Retinal pigment epithelial cell (primary cell): ENCODE measurements at regions not wholly inside any gene's neighbourhood (a gene's known extent, or its start where the extent isn't known, plus 50 kb on each side); places are given as distances from the start of the nearest gene placed in this dataset.

Experiments used
- DNase-seq: peaks from one replicate; pipeline ENCODE4 v3.0.0-alpha.2; 2010; ENCODE audit warnings: low read depth
- H3K4me3 ChIP-seq: 2 replicates; pipeline ENCODE4 v1.5.1; 2011; ENCODE audit warnings: mild to moderate bottlenecking, low read length, control low read depth, moderate library complexity
- TF ChIP-seq, protein P1 (sequence below): conservative IDR thresholded peaks from 2 replicates; pipeline ENCODE4 v1.5.1; 2011; ENCODE audit warnings: low read depth, low read length, control low read depth, inconsistent platforms

DNA sequence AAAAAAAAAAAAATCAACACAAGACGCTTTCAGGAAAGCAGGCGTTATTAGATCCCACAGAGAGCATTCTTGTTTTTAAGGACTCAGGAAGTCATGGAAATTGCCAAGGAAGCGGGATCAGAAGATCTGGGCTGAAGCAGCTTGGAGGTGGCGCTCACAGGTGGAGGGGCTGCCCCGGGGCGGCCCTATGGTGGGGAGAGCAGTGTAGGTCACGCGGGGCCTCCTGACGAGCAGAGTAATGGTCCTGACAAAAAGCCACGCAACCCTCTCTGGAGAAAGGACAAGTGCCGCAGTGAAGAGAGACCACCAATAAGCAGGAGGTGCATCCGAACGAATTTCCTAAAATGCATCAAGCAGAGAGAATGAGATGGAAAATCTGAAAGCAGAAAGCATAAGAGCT lies 407.0 kb downstream of the BRD1 start:
- H3K4me3 ChIP-seq = no peak overlapping the region
- no peak for DNase-seq
- TF ChIP-seq, protein P1, sequence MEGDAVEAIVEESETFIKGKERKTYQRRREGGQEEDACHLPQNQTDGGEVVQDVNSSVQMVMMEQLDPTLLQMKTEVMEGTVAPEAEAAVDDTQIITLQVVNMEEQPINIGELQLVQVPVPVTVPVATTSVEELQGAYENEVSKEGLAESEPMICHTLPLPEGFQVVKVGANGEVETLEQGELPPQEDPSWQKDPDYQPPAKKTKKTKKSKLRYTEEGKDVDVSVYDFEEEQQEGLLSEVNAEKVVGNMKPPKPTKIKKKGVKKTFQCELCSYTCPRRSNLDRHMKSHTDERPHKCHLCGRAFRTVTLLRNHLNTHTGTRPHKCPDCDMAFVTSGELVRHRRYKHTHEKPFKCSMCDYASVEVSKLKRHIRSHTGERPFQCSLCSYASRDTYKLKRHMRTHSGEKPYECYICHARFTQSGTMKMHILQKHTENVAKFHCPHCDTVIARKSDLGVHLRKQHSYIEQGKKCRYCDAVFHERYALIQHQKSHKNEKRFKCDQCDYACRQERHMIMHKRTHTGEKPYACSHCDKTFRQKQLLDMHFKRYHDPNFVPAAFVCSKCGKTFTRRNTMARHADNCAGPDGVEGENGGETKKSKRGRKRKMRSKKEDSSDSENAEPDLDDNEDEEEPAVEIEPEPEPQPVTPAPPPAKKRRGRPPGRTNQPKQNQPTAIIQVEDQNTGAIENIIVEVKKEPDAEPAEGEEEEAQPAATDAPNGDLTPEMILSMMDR = no peak

DNA sequence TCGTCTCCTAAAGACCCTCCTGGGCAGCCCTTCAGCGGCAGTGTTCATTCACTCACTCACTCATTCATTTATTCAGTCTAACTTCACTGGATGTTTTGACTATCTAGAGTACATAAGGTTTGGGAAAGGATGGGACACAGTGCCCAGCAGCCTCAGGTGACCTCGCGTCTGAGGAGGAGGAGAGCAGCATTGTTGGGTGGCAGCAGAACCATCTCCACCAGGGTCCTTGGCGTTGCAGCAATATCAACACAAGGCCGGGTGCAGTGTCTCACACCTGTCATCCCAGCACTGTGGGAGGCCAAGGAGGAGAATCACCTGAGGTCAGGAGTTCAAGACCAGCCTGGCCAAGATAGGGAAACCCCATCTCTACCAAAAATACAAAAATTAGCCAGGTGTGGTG lies 408.0 kb downstream of the BRD1 start:
- DNase-seq = no peak
- TF ChIP-seq, protein P1 = no peak

DNA sequence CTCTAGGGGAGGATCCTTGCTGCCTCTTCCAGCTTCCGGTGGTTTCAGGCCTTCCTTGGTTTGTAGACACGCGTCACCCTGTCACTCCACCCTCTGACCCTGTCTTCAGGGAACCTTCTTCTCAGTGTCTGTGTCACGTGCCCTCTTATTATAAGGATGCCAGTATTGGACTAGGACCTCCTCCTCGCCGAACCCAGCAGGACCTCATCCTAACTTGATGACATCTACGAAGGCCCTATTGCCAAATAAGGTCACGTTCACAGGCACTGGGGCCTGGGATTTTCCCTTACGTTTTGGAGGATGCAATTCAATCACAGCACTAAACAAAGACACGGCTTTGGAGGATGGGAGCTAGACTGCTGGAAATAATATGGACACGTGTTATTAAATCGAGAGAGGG lies 408.7 kb downstream of the BRD1 start:
- TF ChIP-seq, protein P1 = no peak
- DNase-seq = no peak

More for the DNA sequence above, 408.0 kb downstream of the BRD1 start:
- no peak overlapping the region for H3K4me3 ChIP-seq

DNA sequence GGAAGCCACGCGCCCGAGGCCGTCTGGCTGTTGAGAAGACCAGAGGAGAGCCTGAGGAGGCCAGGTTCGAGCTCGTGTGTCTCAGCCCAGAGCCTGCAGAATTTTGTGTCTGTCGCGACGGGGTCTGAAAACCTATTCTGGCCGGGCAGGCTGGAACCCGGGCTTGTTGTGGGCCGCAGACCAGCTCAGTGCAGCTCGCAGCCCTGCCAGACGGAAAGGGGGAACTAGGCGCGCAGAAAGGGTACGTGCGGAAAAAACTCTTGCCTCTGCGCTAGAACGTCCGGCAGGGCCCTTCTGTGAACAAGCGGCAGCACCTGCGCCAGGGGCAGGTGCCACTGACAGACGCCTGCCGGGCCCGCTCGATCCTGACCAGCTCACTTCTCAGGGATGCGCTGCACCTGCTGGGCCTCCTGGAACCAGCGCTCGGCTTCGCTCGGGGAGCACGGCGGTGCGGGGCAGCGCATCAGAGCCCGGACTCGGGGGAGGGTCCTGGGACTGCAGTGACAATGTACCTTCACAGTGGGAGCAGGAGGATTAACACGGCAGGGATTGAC lies 409.3 kb downstream of the BRD1 start:
- TF ChIP-seq, protein P1 = no peak

More for the DNA sequence above, 408.7 kb downstream of the BRD1 start:
- no peak overlapping the region for H3K4me3 ChIP-seq

DNA sequence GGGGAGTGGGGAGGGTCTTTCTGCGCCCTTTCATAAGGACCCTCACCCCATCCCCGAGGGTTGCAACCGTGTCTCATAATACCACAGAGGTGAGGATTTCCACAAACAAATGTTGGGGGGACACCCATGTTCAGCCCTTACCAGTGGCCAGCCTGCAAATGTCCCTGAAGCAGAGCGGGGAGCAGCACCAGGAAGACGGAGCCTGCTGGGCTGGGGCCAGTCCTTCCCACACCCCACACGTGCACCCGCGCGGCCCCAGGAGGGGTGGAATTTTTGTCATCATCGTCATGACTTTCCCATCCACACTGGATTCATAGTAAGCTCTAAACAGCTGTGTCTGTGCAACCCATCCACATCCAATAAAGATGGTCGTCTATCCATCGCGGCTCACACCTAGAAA lies 409.8 kb downstream of the BRD1 start:
- DNase-seq = no peak
- TF ChIP-seq, protein P1 = no peak
- H3K4me3 ChIP-seq = no peak overlapping the region

More for the DNA sequence above, 409.3 kb downstream of the BRD1 start:
- H3K4me3 ChIP-seq = no peak overlapping the region
- DNase-seq = no peak

DNA sequence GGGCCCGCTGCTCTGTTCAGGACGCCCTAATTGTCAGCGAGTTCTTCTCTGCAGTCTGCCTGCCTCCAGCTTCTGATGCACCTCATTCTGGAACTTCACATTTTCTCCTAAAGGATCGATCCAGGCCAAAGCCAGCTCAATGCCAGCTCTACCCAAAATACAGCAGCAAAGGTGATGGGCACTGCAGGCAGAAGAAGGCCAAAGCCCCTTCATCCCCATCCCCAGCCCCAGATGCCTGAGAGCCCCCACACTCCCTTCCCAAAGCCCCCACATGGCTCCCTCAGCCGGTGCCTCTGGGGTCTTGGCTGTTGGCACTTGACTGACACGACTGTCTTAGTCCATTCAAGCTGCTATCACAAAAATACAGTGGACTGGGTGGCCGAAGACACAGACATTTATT lies 410.3 kb downstream of the BRD1 start:
- DNase-seq = no peak
- TF ChIP-seq, protein P1 = no peak
- H3K4me3 ChIP-seq = no peak overlapping the region

DNA sequence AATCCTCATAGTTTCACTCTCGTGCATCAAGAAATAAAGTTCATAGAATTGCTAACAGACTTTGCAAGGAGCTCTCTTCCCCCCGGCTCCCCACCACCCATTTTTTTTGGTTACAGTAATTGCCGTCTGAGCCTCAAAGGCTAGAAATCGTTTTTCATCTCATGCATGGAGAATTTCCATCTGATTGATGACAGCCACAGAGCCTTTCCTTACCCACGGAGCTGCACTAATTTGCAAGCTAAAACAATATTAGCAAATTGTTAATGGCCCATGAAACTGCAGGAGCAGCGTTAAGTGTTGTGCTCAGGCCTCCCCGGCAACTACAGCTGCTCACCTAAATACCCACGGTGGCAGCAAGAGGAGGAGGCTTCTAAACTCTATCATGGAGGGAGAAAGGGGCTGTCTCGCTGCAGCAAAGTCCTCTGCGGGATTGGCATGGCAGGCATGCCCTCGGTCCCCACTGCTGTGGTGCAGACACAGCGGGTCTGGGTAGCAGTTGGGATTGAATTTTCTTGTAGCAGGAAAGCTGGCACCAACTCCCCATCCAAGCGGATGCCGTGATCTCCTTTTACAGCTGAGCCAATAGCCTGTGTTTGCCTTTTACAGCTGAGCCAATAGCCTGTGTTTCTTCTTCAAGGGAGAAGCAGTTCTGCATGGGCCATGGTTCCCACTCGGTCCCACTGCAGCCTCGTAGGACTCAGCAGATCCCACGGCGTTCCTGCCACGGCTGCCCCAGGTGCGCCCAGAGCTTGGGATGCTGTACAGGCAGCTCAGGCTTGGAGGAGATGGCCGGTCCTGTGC lies 412.3 kb downstream of the BRD1 start:
- DNase-seq = no peak
- TF ChIP-seq, protein P1 = no peak
- no peak overlapping the region for H3K4me3 ChIP-seq
